ENCODE measurements at regions not wholly inside any gene's neighbourhood (a gene's known extent, or its start where the extent isn't known, plus 50 kb on each side); places are given as distances from the start of the nearest gene placed in this dataset.

GRCh38 chr11:19355601-19356000 lies 114.9 kb upstream of the E2F8 start:
- Histone ChIP-seq H2BK5ac (ENCODE audit: low read depth, low read length, poor library complexity, severe bottlenecking) (no peak overlapping the region), H3K27ac (ENCODE audit: insufficient read depth, low read length) (no peak overlapping the region), H2AK9ac (replicated peaks; ENCODE audit: low read depth, low read length, poor library complexity) (no peak overlapping the region), H4K5ac (ENCODE audit: low read depth, low read length) (no peak overlapping the region), H2BK20ac (ENCODE audit: low read depth, low read length) (no peak overlapping the region), H3K36me3 (ENCODE audit: control insufficient read depth, insufficient read depth, low read length) (no peaks in the 10 kb centered on the region), H2AK5ac (ENCODE audit: low read depth, low read length) (no peak overlapping the region), H3K9me1 (ENCODE audit: insufficient read depth, low read length) (peaks cover 6% of the 10 kb centered on the region; the same call in 1 of the 2 replicates), H3K9me3 (ENCODE audit: control insufficient read depth, insufficient read depth, low read length) (no peaks in the 10 kb centered on the region), H4K91ac (ENCODE audit: insufficient read depth, low read depth, low read length) (no peak overlapping the region), H4K20me1 (ENCODE audit: insufficient read depth, low read length) (no peaks in the 10 kb centered on the region), H3K4me3 (ENCODE audit: insufficient read depth, low read depth, low read length) (no peak overlapping the region), H3K23ac (ENCODE audit: low read depth, low read length) (no peak overlapping the region), H3K4me1 (ENCODE audit: control insufficient read depth, insufficient read depth, low read length) (peaks cover 5% of the 10 kb centered on the region), H4K8ac (ENCODE audit: low read depth in 2 of 2, low read length in 2 of 2) (no peak overlapping the region), H2BK15ac (ENCODE audit: low read depth, low read length) (no peak overlapping the region), H2BK120ac (ENCODE audit: low read depth, low read length) (no peak overlapping the region), H3K4me2 (ENCODE audit: low read depth, low read length) (no peak overlapping the region), H2AFZ (replicated peaks; ENCODE audit: low read length, poor library complexity) (no peak overlapping the region), H3K4ac (ENCODE audit: low read depth, low read length) (no peak overlapping the region), H3K56ac (ENCODE audit: extremely low read depth, insufficient read depth, low read length) (no peak overlapping the region), H3K9ac (ENCODE audit: low read depth, low read length) (no peak overlapping the region), H3K79me1 (ENCODE audit: low read depth in 1 of 2, low read length in 2 of 2) (no peaks in the 10 kb centered on the region), H3K14ac (replicated peaks; ENCODE audit: low read depth, low read length) (no peak overlapping the region), H3K27me3 (ENCODE audit: control insufficient read depth, insufficient read depth, low read length) (peaks cover 28% of the 10 kb centered on the region), H3K18ac (ENCODE audit: low read depth, low read length) (no peak overlapping the region)
- DNase-seq (no peak), ATAC-seq (ENCODE audit: low read depth) (no peak)
- ChIA-PET POLR2A (ENCODE audit: unreplicated experiment) (no interaction called here), CTCF (no interaction called here)
- TF ChIP-seq NFE2L2 (IDR thresholded peaks at IDR 0.05; ENCODE audit: low read depth, low read length), result no peak
- no peak for TF ChIP-seq ELK1 (IDR thresholded peaks at IDR 0.05; ENCODE audit: borderline replicate concordance, low read depth, low read length)
- TF ChIP-seq RAD21 (IDR thresholded peaks at IDR 0.05; ENCODE audit: low read length), result no peak
- no peak for TF ChIP-seq CTCF (conservative IDR thresholded peaks at IDR 0.05; ENCODE audit: low read depth, low read length)
- no peak for TF ChIP-seq BHLHE40 (IDR thresholded peaks at IDR 0.05; ENCODE audit: low read depth, low read length)
- no peak for TF ChIP-seq MXI1 (IDR thresholded peaks at IDR 0.05; ENCODE audit: borderline replicate concordance, low read depth, low read length)
- TF ChIP-seq RCOR1 (IDR thresholded peaks at IDR 0.05; ENCODE audit: insufficient replicate concordance, low read length), result no peak
- TF ChIP-seq SMC3 (IDR thresholded peaks at IDR 0.05; ENCODE audit: low read depth, low read length), result no peak
- no peak for TF ChIP-seq CHD1 (IDR thresholded peaks at IDR 0.05; ENCODE audit: low read depth, low read length)
- no peak for TF ChIP-seq FOS (IDR thresholded peaks at IDR 0.05; ENCODE audit: low read depth, low read length)
- TF ChIP-seq RFX5 (IDR thresholded peaks at IDR 0.05; ENCODE audit: low read depth, low read length), result no peak
- no peak for TF ChIP-seq CEBPB (IDR thresholded peaks at IDR 0.05; ENCODE audit: low read depth, low read length)
- TF ChIP-seq MAZ (IDR thresholded peaks at IDR 0.05; ENCODE audit: borderline replicate concordance, low read depth, low read length), result no peak
- no peak for TF ChIP-seq POLR2A (IDR thresholded peaks at IDR 0.05; ENCODE audit: low read depth, low read length)
- intact Hi-C loops (cut with micrococcal nuclease), result no loop called here
- no TSS peak for BruUV-seq (replicated peaks)
- dilution Hi-C loops (cut with HindIII; ENCODE audit: low sequenced_read_pairs, unreplicated experiment), result no loop called here
- in situ Hi-C loops (cut with MboI; ENCODE audit: low sequenced_read_pairs), result no loop called here
- no CpG with 5 or more reads among the region's 1 CpG for WGBS, 2 experiments (ENCODE audit: extremely low coverage in 2 of 2, insufficient read length in 1 of 2)
